ENCODE measurements at regions not wholly inside any gene's neighbourhood (a gene's known extent, or its start where the extent isn't known, plus 50 kb on each side); places are given as distances from the start of the nearest gene placed in this dataset.
A peak's percentile ranks its signal among the peaks of the same experiment; 100 is the strongest.

- DNase-seq: no peak
Measured at GRCh38 chr11:37695283-37695682, 1097.2 kb upstream of the RAG2 start.

DNA sequence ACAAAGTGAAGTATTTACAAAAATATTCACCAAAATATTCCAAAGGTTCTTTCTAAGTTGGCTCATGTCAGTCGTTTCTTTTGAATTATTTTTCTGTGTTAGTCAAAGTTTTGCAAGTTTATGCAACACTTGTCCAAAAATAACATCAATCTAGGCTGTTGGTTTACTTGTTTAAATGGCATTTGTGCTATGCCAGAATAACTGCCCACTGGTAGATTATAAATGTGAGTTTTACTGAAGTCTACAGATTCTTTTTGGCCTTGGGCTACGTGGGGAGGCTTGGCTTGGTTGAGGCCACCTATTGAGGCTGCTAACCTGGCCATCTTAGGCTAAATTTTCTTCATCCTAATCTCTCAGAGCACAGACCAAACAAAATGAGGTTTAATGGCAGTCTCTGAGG, 1091.9 kb upstream of the RAG2 start:
- DNase-seq: no peak

- DNase-seq: no peak
Measured at GRCh38 chr11:37688456-37688855, 1090.4 kb upstream of the RAG2 start.

DNA sequence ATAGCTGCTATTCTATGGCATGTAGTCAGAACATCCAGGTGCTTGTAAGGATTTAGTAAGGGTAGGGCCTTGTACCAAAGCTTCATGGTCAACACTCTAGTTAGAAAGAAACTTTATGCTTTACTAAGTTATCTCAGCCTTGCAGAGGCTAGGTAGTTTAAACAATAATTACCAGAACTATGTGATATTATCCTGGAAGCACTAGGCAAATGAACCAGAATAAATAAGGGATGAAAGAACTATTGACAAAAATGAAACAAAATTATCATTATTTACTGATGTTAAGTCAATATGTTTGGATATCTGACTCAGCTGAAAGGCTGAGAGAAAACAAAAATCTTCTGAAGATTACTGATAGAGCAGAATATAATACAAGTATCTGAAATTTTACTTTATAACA, 1089.1 kb upstream of the RAG2 start:
- no peak for DNase-seq

DNA sequence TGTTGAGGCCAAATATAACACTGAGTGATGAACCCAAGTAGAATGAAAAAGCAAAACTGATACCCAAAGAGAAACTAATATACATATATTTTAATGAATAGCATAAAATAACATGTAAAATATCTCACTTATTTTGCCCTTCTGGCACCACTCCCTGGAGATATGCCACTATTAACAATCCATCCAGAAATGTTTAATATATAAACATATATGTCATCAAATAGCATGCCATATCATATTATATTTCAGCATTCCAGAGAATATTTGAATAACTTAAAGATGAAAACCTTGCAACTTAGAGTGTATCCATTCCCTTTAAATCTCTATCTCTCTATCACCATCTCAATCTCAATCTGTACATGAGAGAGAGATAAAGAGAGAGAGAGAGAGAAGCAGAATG, 1073.3 kb upstream of the RAG2 start:
- no peak for DNase-seq

DNA sequence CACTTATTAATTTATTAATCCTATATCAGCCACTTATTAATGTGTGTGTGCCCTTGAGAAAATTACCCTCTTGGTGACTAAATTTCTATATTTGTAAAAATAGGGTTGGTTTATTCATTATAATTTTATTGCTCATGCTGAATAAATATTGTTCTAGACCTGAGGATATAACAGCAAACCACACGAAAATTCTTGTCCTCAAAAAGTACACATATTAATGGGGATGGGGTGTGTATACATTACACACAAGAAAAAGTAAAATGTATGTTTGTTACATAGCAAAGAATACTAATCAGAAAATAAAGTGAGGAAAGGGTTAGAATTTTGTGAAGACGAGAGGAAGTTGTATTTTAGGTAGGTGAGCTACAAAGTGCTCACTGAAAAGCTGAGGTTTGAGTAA, 1068.9 kb upstream of the RAG2 start:
- DNase-seq: no peak

GRCh38 chr11:37657645-37658044, 1059.6 kb upstream of the RAG2 start:
- DNase-seq: peak; percentile 2

GRCh38 chr11:37647767-37648166, 1049.7 kb upstream of the RAG2 start:
- DNase-seq: no peak

GRCh38 chr11:37643968-37644367, 1045.9 kb upstream of the RAG2 start:
- no peak for DNase-seq

DNA sequence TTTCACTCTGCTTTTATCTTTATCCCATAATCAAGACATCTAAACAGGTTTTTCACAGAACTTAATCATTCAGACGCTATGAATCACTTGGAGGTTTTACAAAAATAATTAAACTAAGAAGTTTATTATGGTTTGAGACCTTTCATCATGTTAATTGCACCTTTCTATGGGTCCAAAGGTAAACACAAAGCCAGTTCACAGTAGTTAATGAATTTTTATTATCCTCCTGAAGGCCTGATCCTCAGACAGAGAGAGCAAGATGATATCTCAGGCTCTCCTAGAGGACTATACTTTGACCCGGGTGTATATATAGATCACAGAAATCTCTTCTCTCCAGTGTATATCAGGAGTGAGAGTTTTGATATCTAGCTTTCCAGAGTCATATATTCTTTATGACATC, 1044.3 kb upstream of the RAG2 start:
- no peak for DNase-seq

DNA sequence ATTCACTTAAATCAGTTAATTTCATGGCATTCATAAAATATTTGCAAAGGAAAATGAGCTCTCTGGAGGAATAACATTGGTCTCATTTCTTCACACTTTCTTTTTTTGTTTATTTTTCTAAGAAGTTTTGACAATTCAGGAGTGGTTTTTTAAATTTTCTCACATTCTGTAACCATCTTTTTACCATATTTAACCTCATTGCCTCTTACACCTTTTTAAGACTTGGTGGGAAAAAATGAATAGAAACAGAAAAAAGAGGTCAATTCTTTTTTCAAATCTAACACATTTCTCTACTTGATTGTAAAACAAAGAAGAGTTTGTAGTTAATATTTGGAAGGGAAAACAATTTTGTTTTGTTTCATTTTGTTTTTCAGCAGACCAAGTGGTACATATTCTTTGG, 1034.7 kb upstream of the RAG2 start:
- no peak for DNase-seq

- no peak for DNase-seq
Measured at GRCh38 chr11:37630866-37631265, 1032.8 kb upstream of the RAG2 start.

DNA sequence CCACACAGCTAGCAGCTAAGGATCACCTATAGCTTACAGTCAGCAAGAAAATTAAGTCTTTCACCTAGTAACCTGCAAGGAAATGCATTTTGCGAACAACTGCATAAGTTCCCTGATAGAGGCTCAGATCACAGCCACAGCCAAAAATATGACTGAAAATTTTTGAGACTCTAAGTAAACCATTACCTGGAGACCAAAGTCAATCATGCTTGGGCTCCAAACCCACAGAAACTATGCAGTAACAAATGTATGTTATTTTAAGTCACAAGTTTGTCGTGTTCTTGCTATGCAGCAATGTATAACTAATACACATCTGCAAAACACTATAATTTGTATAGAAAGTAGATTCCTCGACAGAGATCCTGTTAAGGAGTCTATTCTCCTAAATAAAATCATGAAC, 1025.7 kb upstream of the RAG2 start:
- no peak for DNase-seq

DNA sequence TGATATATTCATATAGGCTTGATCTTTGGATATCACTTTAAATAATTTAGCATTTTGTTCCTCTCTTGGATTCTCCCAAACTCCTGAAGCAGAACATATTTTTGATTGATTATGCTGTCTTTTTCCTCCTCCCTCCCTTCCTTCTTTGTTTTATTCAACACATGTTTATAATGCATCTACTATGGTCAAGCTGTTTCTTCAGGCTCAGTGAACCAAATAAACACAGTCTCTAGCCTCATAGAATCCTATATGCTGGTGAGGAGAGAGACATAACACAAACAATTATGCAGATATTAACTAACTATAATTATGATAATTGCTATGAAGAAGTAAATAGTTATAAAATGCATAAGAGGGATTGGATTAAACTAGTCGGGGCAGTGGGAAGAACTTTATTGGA, 1023.6 kb upstream of the RAG2 start:
- no peak for DNase-seq

DNA sequence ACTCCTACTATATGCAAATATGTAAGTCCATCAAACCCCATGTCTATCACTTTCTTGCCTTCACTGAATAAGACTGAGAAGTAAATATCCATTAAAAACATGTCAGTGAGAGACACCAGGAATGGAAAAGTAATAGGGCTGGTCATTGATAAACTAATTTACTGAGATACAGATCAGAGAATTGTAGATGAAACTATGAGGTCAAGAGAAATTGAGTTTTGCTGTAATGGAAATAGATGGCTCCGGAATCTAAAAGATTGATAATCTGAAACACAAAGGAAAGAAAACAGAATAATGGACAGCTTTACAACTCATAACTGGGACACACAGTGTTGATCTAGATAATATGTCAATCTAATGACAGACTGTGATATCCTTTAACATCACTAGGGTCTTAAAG, 1018.3 kb upstream of the RAG2 start:
- no peak for DNase-seq

- no peak for DNase-seq
Measured at GRCh38 chr11:37613031-37613430, 1015.0 kb upstream of the RAG2 start.

DNA sequence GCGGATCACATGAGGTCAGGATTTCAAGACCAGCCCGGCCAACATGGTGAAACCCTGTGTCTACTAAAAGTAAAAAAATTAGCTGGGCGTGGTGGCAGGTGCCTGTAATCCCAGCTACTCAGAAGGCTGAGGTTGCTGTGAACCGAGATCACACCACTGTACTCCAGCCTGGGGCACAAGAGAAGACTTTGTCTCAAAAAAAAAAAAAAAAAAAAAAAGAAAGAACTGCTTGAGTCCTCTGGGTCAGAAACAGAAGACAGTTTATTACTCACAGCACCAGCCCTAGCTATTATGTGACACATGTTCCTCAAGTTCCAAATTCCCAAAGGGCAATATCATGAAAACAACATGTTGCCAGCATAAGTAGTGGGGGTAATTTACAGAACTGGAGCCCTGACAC, 1014.1 kb upstream of the RAG2 start:
- DNase-seq: no peak

DNA sequence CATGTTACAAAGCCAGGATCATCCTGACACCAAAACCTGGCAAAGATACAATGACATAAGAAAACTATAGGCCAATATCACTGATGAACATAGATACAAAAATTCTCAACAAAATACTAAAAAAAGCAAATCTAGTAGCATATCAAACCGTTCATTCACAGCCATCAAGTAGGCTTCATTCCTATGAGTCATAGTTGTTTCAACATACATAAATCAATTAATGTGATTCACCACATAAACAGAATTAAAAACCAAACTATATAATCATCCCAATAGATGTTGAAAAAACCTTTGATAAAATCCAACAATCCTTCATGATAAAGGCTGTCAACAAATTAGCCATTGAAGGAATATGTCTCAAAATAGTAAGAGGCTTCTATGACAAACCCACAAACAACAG, 1007.2 kb upstream of the RAG2 start:
- no peak for DNase-seq

DNA sequence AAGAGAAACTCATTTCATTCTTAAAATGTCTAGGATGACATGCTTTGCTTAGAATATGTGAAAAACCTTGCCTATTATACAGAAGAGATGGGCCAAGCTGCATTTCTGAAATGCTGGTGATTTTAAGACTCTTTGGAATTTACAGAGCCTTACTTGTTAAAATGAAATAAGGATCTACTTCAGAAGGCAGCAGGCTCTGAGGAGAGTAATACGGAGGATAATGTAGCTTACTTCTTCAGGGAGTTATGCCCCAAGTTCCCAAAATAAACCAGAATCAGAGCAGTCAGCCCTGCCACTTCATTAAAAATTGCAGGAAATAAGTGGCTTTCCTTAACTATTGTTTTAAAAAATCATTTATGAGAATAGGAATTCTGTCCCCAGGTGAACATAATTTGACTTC, 1000.3 kb upstream of the RAG2 start:
- DNase-seq: no peak

DNA sequence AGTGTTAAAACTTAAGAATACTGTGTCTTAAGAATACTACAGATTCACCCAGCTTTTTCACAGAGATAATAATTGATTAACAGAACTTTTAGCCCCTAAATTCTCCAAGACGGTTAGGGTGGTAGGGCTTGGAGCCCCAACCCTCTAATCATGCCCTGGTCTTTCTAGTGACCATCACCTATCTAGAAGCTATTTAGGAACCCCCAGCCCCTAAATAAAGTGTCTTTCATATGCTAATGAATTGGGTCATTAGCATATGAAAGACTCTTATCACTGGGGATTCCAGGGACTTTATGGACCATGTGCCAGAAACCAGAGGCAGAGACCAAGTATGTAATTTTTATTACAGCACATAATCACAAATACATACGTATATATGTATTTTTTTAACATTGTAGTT, 999.7 kb upstream of the RAG2 start:
- DNase-seq: no peak

GRCh38 chr11:37595845-37596244, 997.8 kb upstream of the RAG2 start:
- DNase-seq: no peak

GRCh38 chr11:37574361-37574760, 976.3 kb upstream of the RAG2 start:
- DNase-seq: no peak

DNA sequence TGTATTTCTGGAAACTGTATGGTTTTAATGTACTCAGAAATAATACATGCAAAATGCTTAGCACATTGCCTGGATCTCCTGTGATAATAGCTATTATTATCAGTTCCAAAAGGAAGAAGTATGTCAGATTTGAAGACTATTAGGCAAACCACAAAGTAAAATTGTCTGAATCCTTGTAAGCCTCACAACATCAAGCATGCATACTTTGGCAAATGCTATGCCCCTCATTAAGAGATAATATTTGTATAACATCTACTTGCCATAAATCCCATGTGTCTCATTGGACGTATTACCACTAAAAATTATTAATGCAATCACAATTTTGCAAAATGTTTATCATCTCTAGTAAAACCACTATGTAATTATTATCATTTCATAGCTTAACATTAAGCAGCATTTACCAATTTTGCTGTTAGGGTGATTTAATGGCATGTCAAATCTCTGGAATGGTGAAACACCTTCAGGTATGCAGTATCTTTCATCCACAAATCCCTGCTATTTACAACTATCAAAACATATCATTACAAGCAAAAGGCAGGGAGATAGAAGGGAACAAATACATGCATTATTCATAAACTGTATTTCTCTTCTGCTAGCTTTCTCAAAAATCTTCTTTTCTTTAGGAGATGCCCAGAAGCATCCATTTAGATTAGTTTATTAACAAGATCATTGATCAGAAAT, 974.6 kb upstream of the RAG2 start:
- DNase-seq: no peak

DNA sequence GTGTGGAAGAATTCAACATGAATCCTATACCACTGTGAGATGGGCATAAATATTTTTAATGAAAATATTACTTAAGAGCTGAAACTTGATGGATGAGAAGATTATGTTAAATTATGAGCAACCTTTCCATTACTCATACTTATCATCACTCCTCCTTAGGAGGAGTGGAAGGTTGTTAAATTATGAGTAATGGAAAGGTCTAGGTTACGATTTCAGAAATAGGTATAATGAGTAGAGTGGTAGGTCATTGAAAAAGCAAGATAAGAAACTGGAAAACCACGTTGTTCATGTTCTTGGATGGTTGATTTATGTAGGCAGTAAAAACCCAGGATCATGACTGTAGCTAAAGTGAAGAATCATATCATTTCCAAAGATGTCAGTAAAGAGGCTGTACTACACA, 973.2 kb upstream of the RAG2 start:
- no peak for DNase-seq

- DNase-seq: no peak
Measured at GRCh38 chr11:37560991-37561390, 963.0 kb upstream of the RAG2 start.

DNA sequence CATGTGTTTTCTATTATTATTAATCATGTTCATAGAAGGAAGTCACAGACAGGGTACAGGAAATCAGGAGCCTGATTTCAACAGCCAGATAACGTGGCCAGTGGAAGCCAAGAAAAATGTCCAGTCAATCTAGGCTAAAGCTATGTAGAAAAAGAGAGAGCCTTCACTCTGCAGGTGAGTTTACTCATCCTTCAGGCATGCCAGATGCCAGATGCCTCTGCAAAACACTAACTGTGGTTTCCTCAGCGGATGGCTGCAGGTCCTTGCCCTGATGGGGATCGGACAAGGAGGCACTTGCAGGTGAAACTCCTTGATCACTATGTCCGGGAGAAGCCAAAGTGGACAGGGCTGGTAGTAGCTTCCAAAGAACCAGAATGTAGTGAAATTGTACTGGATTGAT, 962.3 kb upstream of the RAG2 start:
- DNase-seq: no peak

Measured in NCI-H526 treated with DMSO at 0.1 percent for 48 hours (cell line).